Gastroesophageal sphincter (tissue), 3 donors: ENCODE measurements at regions not wholly inside any gene's neighbourhood (a gene's known extent, or its start where the extent isn't known, plus 50 kb on each side); places are given as distances from the start of the nearest gene placed in this dataset.

ENCODE experiments used
- CTCF ChIP-seq, 4 experiments: fragments of 200-600 bp in 2 of 4; fragments of 450-650 bp in 2 of 4; sonication (generic) in 1 of 4; IDR thresholded peaks; one replicate each; pipeline ENCODE4 v1.5.1; 2017 to 2019; ENCODE audit warnings: antibody characterized with exemption in 4 of 4, mild to moderate bottlenecking in 2 of 4, moderate library complexity in 2 of 4
- EP300 ChIP-seq: sonication (generic); formaldehyde crosslinking; IDR thresholded peaks from one replicate; pipeline ENCODE4 v1.6.1; 2017; ENCODE audit warnings: antibody characterized with exemption, mild to moderate bottlenecking

- TF ChIP-seq CTCF (IDR thresholded peaks at IDR 0.05) (no peak), EP300 (no peak)
Measured at GRCh38 chr2:60002183-60002867, 551.1 kb downstream of the BCL11A start.
